ENCODE measurements at regions not wholly inside any gene's neighbourhood (a gene's known extent, or its start where the extent isn't known, plus 50 kb on each side); places are given as distances from the start of the nearest gene placed in this dataset.
"Not testable (repeated sequence)": the region's sequence is repeated elsewhere in the genome, so short reads cannot be mapped to it uniquely, and the experiment has no call there.

GRCh38 chr15:24145070-24145469 is 458.0 kb upstream of the NDN start:
- CTCF ChIA-PET; DNase-seq (ENCODE audit: extremely low spot score); POLR2A ChIA-PET: not testable (repeated sequence)

- ChIA-PET POLR2A (no interaction called here), CTCF (no interaction called here)
- no peak for DNase-seq (ENCODE audit: extremely low spot score)
- no peak for TF ChIP-seq CTCF (IDR thresholded peaks at IDR 0.05; ENCODE audit: control extremely low read depth, extremely low read depth, low read depth, missing control alignments)
Observed at GRCh38 chr15:24146251-24146650, 459.1 kb upstream of the NDN start.

- POLR2A ChIA-PET = no interaction called here
- CTCF ChIA-PET = no interaction called here
- TF ChIP-seq CTCF (IDR thresholded peaks at IDR 0.05; ENCODE audit: control extremely low read depth, extremely low read depth, low read depth, missing control alignments) = no peak
- DNase-seq (ENCODE audit: extremely low spot score) = no peak
Observed at GRCh38 chr15:24150542-24150941, 463.4 kb upstream of the NDN start.

- POLR2A ChIA-PET; CTCF ChIA-PET; DNase-seq (ENCODE audit: extremely low spot score): not testable (repeated sequence)
Observed at GRCh38 chr15:24158306-24158705, 471.2 kb upstream of the NDN start.

GRCh38 chr15:24165512-24165911 is 478.4 kb upstream of the NDN start:
- POLR2A ChIA-PET; DNase-seq (ENCODE audit: extremely low spot score); CTCF ChIA-PET: not testable (repeated sequence)

GRCh38 chr15:24202297-24202696 is 473.3 kb upstream of the NPAP1 start:
- CTCF ChIA-PET; POLR2A ChIA-PET; DNase-seq (ENCODE audit: extremely low spot score): not testable (repeated sequence)

- DNase-seq (ENCODE audit: extremely low spot score); POLR2A ChIA-PET; CTCF ChIA-PET: not testable (repeated sequence)
Observed at GRCh38 chr15:24211742-24212476, 463.7 kb upstream of the NPAP1 start.

GRCh38 chr15:24223739-24224138 is 451.8 kb upstream of the NPAP1 start:
- DNase-seq (ENCODE audit: extremely low spot score) = no peak
- no peak for TF ChIP-seq CTCF (IDR thresholded peaks at IDR 0.05; ENCODE audit: control extremely low read depth, extremely low read depth, low read depth, missing control alignments)
- ChIA-PET POLR2A (no interaction called here), CTCF (no interaction called here)

- TF ChIP-seq CTCF (IDR thresholded peaks at IDR 0.05; ENCODE audit: control extremely low read depth, extremely low read depth, low read depth, missing control alignments) = no peak
- ChIA-PET CTCF (no interaction called here), POLR2A (no interaction called here)
- DNase-seq (ENCODE audit: extremely low spot score) = no peak
Observed at GRCh38 chr15:24224161-24224560, 451.4 kb upstream of the NPAP1 start.

GRCh38 chr15:24228922-24229321 is 446.7 kb upstream of the NPAP1 start:
- CTCF ChIA-PET, POLR2A ChIA-PET: not testable (repeated sequence)

GRCh38 chr15:24233134-24233533 is 442.4 kb upstream of the NPAP1 start:
- CTCF ChIA-PET; DNase-seq (ENCODE audit: extremely low spot score); POLR2A ChIA-PET: not testable (repeated sequence)

More at GRCh38 chr15:24228922-24229321, 446.7 kb upstream of the NPAP1 start:
- DNase-seq (ENCODE audit: extremely low spot score) = not testable (repeated sequence)

GRCh38 chr15:24240580-24240979 is 435.0 kb upstream of the NPAP1 start:
- CTCF ChIA-PET; DNase-seq (ENCODE audit: extremely low spot score); POLR2A ChIA-PET: not testable (repeated sequence)

- CTCF ChIA-PET; DNase-seq (ENCODE audit: extremely low spot score); POLR2A ChIA-PET: not testable (repeated sequence)
Observed at GRCh38 chr15:24259106-24259505, 416.5 kb upstream of the NPAP1 start.

- CTCF ChIA-PET; POLR2A ChIA-PET; DNase-seq (ENCODE audit: extremely low spot score): not testable (repeated sequence)
Observed at GRCh38 chr15:24260407-24260806, 415.2 kb upstream of the NPAP1 start.
